ENCODE measurements at regions not wholly inside any gene's neighbourhood (a gene's known extent, or its start where the extent isn't known, plus 50 kb on each side); places are given as distances from the start of the nearest gene placed in this dataset.

- no peak for DNase-seq (ENCODE audit: low spot score)
- H3K36me3 ChIP-seq (ENCODE audit: control insufficient read depth in 4 of 4, insufficient read depth in 3 of 4, low read depth in 1 of 4, low read length in 3 of 4), result no peaks in the 10 kb centered on the region
- WGBS, result 99% methylated on average over 1 of the region's 1 CpG
- H3K9me3 ChIP-seq (ENCODE audit: control insufficient read depth in 4 of 4, low read length in 3 of 4), result no peaks in the 10 kb centered on the region
- H3K27me3 ChIP-seq (ENCODE audit: control insufficient read depth in 4 of 4, insufficient read depth in 4 of 4, low read length in 3 of 4), result no peaks in the 10 kb centered on the region
- no peak for TF ChIP-seq GABPA (IDR thresholded peaks at IDR 0.05 in 1 of 2, conservative IDR thresholded peaks at IDR 0.05 in 1 of 2)
- TF ChIP-seq FOXA1 (IDR thresholded peaks at IDR 0.05), result no peak
- TF ChIP-seq YY1 (IDR thresholded peaks at IDR 0.05), result no peak
- no peak for TF ChIP-seq SP1 (IDR thresholded peaks at IDR 0.05)
- no peak for TF ChIP-seq RAD21 (IDR thresholded peaks at IDR 0.05)
- TF ChIP-seq ZBTB33 (IDR thresholded peaks at IDR 0.05), result no peak
- no peak for TF ChIP-seq TAF1 (conservative IDR thresholded peaks at IDR 0.05)
- TF ChIP-seq HNF4A (conservative IDR thresholded peaks at IDR 0.05), result no peak
- TF ChIP-seq JUND (IDR thresholded peaks at IDR 0.05), result no peak
- no peak for TF ChIP-seq REST (IDR thresholded peaks at IDR 0.05)
- no peak for TF ChIP-seq EGR1 (IDR thresholded peaks at IDR 0.05; ENCODE audit: low read depth in 2 of 2)
- no peak for TF ChIP-seq NR2F2 (IDR thresholded peaks at IDR 0.05)
- no peak for TF ChIP-seq CTCF (IDR thresholded peaks at IDR 0.05; ENCODE audit: low read depth, low read length, missing input control)
- TF ChIP-seq MAX (IDR thresholded peaks at IDR 0.05), result no peak
- no peak for TF ChIP-seq ATF3 (IDR thresholded peaks at IDR 0.05)
- TF ChIP-seq FOXA2 (IDR thresholded peaks at IDR 0.05), result no peak
- TF ChIP-seq HNF4G (IDR thresholded peaks at IDR 0.05), result no peak
- no peaks in the 10 kb centered on the region for H3K4me1 ChIP-seq (ENCODE audit: control insufficient read depth in 4 of 4, insufficient read depth in 4 of 4, low read length in 3 of 4)
- no peak overlapping the region for H3K4me3 ChIP-seq (ENCODE audit: low read depth in 1 of 3, low read length in 3 of 3)
- no peak overlapping the region for H3K9ac ChIP-seq (ENCODE audit: low read depth in 1 of 2, low read length in 2 of 2)
- no peak overlapping the region for H3K27ac ChIP-seq (ENCODE audit: low read depth in 1 of 2, low read length in 2 of 2)
Measured at GRCh38 chr6:81624453-81624852, 128.0 kb downstream of the TENT5A start.
